ENCODE measurements at regions not wholly inside any gene's neighbourhood (a gene's known extent, or its start where the extent isn't known, plus 50 kb on each side); places are given as distances from the start of the nearest gene placed in this dataset.

GRCh38 chr14:27945512-27945911 is 821.1 kb upstream of the FOXG1 start:
- no peak for TF ChIP-seq CTCF (conservative IDR thresholded peaks at IDR 0.05; ENCODE audit: low read length)
- H3K4me3 ChIP-seq (ENCODE audit: low read length): no peak overlapping the region
- no peak for DNase-seq (ENCODE audit: low read depth)

- TF ChIP-seq CTCF (conservative IDR thresholded peaks at IDR 0.05; ENCODE audit: low read length): no peak
- H3K4me3 ChIP-seq (ENCODE audit: low read length): no peak overlapping the region
- DNase-seq (ENCODE audit: low read depth): no peak
Measured at GRCh38 chr14:27958757-27959156, 807.8 kb upstream of the FOXG1 start.

- no peak for TF ChIP-seq CTCF (conservative IDR thresholded peaks at IDR 0.05; ENCODE audit: low read length)
- DNase-seq (ENCODE audit: low read depth): no peak
- H3K4me3 ChIP-seq (ENCODE audit: low read length): no peak overlapping the region
Measured at GRCh38 chr14:27995691-27996090, 770.9 kb upstream of the FOXG1 start.

DNA sequence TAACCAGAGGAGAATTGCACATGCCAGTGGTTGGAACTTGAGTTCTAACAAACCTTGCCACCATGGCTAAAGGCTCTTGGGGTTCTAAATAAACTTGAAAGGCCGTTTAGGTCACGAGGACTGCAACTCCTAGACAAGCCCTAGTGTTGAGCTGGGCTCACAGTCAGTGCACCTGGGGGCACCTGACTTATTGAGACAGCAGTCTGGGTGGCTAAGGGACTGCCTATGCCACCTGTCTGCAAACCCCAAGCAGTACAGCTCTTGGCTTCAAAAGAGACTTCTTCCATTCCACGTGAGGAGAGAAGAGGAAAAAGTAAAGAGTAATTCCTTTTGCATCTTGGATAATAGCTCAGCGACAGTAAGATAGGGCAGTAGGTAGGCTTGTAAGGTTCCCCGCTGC is 765.6 kb upstream of the FOXG1 start:
- TF ChIP-seq CTCF (conservative IDR thresholded peaks at IDR 0.05; ENCODE audit: low read length): no peak
- no peak for DNase-seq (ENCODE audit: low read depth)
- no peak overlapping the region for H3K4me3 ChIP-seq (ENCODE audit: low read length)

DNA sequence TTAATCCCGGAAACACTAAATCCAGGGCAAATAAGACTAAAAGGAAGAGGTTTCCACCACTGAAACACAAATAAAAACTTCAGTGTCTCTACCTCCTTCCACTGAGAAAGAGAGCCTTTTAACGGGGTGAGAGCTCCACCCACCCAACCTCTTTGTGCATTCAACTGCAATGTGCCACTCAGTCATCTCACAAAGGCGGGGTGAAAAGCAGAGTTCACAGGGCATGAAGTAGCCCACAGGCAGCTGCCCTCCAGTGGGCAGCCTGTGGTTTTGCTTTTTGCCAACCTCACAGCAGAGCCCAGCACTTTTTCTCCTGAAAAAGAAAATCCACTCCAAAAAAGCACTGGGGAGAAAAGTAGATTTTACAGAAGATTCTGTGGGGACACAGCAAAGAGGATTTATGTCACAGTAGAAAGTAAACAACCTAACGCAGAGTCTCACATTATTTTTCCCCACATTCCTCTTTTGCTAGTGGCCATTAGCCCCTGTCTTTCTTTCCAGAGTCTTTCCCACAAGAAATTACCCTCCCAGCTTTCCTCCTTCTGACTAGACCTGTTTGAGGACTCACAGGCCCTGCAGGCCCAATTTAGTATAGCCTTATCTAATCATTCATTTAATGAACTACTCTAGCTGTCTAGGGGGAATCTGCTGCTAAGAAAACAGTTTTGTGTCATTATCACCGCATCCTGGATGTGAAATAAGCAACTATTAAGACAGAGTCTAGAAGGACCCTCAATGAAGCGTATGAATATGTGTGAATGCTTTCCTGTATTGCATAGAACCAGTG is 753.8 kb upstream of the FOXG1 start:
- TF ChIP-seq CTCF (conservative IDR thresholded peaks at IDR 0.05; ENCODE audit: low read length): no peak
- H3K4me3 ChIP-seq (ENCODE audit: low read length): no peak overlapping the region
- no peak for DNase-seq (ENCODE audit: low read depth)

- H3K4me3 ChIP-seq (ENCODE audit: low read length): no peak overlapping the region
- no peak for DNase-seq (ENCODE audit: low read depth)
- TF ChIP-seq CTCF (conservative IDR thresholded peaks at IDR 0.05; ENCODE audit: low read length): no peak
Measured at GRCh38 chr14:28020112-28020511, 746.5 kb upstream of the FOXG1 start.

GRCh38 chr14:28023853-28024252 is 742.7 kb upstream of the FOXG1 start:
- DNase-seq (ENCODE audit: low read depth): no peak
- no peak for TF ChIP-seq CTCF (conservative IDR thresholded peaks at IDR 0.05; ENCODE audit: low read length)
- H3K4me3 ChIP-seq (ENCODE audit: low read length): no peak overlapping the region

Measured in AG10803 (cell line).